HK-2 (cell line): ENCODE measurements at regions not wholly inside any gene's neighbourhood (a gene's known extent, or its start where the extent isn't known, plus 50 kb on each side); places are given as distances from the start of the nearest gene placed in this dataset.
"Not testable (repeated sequence)": the region's sequence is repeated elsewhere in the genome, so short reads cannot be mapped to it uniquely, and the experiment has no call there.

Experiments used
- DNase-seq: peaks from one replicate; pipeline ENCODE4 v3.0.0-alpha.2; 2018; ENCODE audit not compliant: unreplicated experiment

GRCh38 chr20:53721445-53721963 is 127.9 kb upstream of the ZNF217 start:
- not testable (repeated sequence) for DNase-seq

GRCh38 chr20:53719171-53719803 is 125.6 kb upstream of the ZNF217 start:
- DNase-seq, result not testable (repeated sequence)

- no peak for DNase-seq
Observed at GRCh38 chr20:53718142-53719021, 124.7 kb upstream of the ZNF217 start.

- DNase-seq, result no peak
Observed at GRCh38 chr20:53716395-53716794, 122.8 kb upstream of the ZNF217 start.

- DNase-seq, result no peak
Observed at GRCh38 chr20:53714524-53714923, 120.9 kb upstream of the ZNF217 start.

DNA sequence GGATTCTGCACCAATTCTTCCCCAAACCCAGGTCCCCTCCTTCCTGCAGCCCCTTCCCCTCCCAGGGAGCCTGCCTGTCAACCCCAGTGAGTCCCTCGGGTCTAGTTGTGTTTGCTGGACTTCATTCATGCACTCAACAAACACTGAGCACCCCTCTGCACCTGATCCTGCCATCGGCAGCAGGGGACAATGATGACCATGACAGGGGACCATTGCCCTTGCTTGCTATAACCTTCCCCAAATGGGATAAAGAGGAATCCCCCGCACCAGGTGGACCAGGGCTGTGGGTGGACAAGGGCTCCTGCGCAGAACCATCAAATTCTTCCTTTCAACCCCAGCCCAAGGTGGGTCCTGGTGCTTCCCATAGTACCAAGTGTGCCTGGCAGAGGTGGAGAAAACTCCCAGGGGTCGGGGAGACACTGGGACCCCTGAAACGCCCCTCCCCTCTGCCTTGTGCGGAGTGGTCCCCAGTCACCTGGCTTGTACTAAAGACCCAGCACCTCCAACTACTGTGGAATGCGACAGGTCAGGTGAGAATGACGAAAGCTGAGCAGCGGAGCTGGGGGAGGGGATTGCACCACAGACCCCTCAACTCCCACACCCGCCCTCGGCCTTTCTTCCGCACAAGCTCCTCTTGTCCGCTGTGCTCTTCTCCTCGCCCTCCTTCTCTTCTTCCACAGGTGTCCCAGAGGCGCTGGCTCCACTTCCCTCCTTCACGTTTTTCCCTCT is 119.9 kb upstream of the ZNF217 start:
- no peak for DNase-seq

DNA sequence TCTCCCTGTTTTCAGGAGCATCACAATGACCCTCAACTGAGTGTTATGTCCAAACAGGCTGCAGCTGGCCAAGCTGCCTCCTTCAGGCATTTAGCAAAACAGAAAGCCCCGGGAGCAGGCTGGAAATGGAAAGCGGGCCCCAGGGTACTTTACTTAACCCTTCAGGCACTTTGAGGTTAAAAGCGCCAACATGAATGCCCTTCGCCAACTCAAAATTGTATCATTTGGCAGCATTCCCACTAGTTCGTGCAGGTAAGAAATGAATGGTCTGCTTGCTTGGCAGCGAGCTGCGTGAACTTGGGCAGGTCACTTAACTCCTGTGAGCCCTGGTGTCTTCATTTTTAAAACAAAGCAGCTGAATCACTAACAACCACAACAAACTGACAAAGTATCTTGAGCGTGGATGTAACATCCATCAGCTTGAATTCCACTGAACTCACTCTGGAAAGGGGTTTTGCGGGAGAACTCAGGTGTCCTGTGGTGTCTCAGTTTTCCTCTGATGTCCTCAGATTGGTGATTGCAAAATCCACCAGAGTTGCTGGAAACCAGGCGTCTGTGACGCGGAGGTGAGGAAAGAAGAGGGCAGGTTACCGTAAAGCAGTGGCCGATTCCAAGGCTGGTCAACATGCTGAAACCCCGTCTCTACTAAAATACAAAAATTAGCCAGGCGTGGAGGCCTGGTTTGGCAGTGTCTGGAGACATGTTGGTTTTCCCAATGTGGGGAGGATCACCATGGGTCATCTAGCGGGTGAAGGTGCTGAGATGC is 118.8 kb upstream of the ZNF217 start:
- DNase-seq, result no peak

DNA sequence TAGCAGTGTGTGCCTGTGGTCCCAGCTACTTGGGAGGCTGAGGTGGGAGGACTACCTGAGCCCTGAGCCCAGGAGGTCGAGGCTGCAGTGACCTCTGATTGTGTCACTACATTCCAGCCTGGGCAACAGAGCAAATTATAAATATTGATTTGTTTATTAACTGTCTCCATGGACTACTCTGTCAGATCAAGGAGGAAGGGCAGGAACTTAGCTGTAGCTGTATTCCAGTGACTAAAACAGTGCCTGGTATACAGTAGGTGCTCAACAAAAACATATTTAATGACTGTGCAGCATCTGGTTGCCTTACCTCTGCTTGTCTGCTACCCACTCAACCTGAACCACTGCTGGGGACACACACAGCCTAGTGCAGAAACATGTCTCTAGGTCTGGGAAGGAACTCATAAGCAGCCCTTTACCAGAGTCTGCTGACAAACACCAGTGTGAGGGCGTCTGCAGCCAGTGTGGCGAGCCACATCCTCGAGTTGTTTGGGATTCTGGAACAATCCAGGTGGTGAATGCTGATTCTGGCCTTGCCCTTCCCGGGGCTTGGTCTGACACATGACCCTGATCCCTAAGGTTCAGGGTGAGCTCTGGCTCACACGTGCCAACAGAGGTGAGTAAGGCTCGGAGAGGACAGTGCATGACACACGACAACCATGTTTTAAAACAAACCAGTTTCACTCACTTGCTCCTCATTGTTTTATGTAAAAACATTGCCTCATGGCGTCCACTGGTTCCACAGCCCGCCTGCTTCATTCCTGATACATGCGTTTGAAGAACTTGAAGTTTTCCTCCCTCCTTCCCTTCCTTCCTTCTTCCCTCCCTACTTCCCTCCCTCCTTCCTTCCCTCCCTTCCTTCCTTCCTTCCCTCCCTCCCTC is 117.9 kb upstream of the ZNF217 start:
- no peak for DNase-seq

DNA sequence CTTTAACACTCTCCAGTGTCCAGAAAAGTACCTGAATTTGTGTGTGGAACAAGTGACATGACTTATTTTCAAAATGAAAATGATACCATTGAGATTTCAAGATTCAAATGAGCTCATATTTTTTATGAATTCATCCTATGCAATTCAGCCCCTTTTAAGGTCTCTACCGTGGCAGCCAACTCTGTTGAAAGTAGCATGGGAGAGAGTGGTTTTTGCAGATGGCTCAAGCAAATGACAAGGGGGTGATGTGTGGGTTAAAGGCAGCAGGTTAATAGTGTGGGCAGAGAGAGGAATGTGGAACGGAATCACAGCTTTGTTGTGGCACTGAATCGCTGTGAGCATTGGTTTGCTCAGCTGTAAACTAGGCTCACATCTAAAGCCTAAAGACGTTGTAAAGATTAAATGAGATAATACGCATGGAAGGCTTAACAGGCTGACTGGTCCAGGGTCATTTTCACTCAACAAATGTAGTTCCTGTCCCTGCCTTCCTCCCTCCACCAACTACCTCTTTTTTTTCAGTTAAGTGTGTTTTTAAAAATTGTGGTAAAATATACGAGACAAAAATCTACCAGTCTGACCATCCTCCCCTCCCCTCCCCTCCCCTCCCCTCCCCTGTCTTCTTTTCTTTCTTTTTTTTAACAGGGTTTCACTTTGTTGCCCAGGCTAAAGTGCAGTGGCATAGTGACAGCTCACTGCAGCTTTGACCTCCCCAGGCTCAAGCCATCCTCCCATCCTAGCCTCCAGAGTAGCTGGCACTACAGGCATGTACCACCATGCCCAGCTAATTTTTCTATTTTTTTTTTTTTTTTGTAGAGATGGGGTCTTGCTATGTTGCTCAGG is 114.7 kb upstream of the ZNF217 start:
- peak; percentile 64 for DNase-seq

- no peak for DNase-seq
Observed at GRCh38 chr20:53707371-53708055, 113.9 kb upstream of the ZNF217 start.

DNA sequence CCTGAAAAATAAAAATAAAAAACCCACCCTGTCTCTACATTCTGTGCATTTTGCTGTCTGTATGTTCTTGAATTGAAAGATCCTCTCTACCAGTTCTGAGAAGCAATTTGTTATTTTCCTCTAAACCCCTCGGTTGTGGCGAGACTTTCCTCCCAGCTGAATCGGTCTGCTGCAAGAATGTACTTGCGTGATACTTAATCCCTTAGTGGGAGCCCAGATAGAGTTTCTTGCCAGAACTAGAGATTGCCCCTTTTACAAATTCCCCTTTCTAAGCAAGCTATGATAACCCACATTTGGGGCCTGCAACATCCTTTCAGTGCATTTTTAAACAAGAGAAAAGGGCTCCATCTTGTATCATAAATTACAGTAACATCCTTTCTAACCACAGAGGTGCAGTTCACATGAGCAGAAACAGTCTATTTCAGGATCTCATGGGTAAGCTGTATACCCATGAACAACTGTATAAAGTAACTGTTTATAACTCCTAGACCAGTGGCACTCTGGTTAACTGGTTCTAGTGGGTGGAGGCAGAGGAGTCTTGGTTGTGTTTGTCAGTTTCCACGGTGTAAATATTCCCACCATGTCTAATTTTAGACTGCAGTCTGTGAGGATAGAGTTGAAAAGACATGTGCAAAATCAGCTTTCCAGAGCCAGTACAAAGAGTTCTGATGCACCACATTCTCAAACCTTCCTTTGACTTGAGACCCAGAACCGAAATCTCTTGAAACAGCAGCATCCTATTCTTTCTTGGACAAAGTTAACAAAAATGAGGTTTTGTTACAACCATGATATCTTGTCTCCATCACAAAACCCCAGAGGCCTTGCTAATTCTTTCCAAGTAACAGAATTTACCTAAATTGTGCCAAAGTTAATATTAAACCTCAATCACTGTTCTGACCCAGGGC is 113.1 kb upstream of the ZNF217 start:
- no peak for DNase-seq

- no peak for DNase-seq
Observed at GRCh38 chr20:53706008-53706465, 112.4 kb upstream of the ZNF217 start.

DNA sequence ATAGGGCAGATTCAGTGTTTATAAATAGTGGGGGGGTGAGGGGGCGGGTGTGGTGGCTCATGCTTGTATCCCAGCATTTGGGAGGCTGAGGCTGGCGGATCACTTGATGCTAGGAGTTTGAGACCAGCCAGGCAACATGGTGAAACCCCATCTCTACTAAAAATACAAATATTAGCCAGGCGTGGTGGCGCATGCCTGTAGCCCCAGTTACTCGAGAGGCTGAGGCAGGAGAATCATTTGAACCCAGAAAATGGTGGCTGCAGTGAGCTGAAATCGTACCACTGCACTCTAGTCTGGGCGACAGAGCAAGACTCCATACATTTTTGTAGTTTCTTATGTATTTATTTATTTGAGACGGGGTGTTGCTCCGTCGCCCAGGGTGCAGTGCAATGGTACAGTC is 109.0 kb upstream of the ZNF217 start:
- no peak for DNase-seq

- no peak for DNase-seq
Observed at GRCh38 chr20:53699906-53700305, 106.3 kb upstream of the ZNF217 start.

GRCh38 chr20:53699085-53699674 is 105.5 kb upstream of the ZNF217 start:
- DNase-seq, result no peak

GRCh38 chr20:53698371-53698978 is 104.8 kb upstream of the ZNF217 start:
- DNase-seq, result no peak
